Fibroblast of the conjunctiva (primary cell): ENCODE measurements at regions not wholly inside any gene's neighbourhood (a gene's known extent, or its start where the extent isn't known, plus 50 kb on each side); places are given as distances from the start of the nearest gene placed in this dataset.

Source experiments
- DNase-seq: peaks from one replicate; pipeline ENCODE4 v3.0.0-alpha.2; 2010; ENCODE audit warnings: low read depth

- DNase-seq: no peak
These were observed 475.6 kb upstream of the TNP1 start for GRCh38 chr2:217335341-217335966.

GRCh38 chr2:217334561-217334960 is 474.7 kb upstream of the TNP1 start:
- no peak for DNase-seq

- DNase-seq: no peak
These were observed 473.0 kb upstream of the TNP1 start for GRCh38 chr2:217332866-217333265.

GRCh38 chr2:217332417-217332791 is 472.5 kb upstream of the TNP1 start:
- DNase-seq: no peak

DNA sequence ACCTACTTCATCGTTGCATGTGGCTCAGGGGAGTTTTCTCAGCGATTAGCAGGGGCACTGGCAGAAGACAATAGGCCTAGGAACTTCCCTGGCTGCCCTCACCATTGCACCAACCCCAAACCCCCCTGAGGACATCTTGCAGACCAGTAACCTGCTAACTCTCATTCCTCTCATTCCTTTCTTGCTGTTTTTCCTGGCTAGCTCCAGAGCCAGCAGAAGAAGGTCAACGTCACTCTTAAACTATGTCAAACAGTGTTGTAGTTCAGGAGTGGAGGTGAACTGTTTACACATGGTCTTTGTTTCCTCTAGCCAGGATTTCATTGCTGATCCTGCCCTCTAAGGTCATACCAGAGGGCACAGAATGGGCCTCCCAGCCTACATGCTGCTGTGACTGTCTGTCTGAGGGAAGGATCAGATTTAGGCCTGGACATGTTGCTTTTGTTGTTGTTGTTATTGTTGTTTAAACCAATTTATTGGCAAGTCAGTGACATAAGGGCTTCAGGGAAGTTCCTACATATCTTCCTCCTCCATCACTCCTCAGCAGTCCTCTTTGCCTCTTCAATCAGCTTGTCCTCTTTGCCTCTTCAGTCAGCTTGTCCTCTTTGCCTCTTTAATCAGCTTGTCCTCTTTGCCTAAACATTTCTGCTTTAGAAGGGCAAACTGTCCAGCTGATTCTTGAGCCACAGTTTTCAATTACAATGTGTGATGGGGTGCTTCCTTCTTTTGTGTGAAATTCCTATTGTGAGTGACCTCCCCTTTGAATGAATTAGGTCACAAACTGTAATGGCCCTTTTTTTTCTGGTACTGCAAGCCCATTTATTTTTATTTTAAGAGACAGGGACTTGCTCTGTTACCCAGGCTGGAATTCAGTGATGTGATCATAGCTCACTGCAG is 471.9 kb upstream of the TNP1 start:
- peak; percentile 12 for DNase-seq

- DNase-seq: no peak
These were observed 470.8 kb upstream of the TNP1 start for GRCh38 chr2:217330647-217331046.

- no peak for DNase-seq
These were observed 469.2 kb upstream of the TNP1 start for GRCh38 chr2:217329023-217329431.

- no peak for DNase-seq
These were observed 468.7 kb upstream of the TNP1 start for GRCh38 chr2:217328622-217328978.

DNA sequence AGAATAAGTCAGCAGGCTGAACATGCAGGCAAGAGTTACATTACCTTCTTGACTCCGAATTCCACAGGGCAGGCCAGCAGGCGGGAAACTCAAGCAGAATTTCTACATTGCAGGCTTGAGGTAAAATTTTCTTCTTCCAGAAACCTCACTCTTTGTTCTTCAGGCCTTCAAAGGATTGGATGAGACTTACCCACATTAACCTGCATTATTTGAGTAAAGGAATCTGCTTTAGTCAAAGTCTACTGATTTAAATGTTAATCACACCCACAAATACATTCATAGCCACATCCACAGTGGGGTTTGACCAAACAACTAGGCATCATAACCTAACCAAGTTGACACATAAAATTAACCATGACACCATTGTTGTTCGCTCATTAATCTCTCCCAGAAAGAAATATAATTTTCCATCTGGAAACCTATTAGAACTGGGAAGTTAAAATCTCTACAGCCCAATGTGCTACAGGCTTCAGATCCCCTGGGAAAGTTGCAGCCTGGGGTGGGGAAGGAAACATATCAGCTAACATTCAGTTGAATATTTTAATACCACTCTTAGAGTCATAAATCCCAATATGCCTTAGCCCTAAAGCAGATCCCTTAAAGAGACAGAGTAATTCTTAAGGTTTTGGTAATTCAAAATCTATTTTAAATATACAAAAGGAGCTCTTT is 468.2 kb upstream of the TNP1 start:
- no peak for DNase-seq

- no peak for DNase-seq
These were observed 466.6 kb upstream of the TNP1 start for GRCh38 chr2:217326238-217327022.

GRCh38 chr2:217325816-217326215 is 466.0 kb upstream of the TNP1 start:
- no peak for DNase-seq

DNA sequence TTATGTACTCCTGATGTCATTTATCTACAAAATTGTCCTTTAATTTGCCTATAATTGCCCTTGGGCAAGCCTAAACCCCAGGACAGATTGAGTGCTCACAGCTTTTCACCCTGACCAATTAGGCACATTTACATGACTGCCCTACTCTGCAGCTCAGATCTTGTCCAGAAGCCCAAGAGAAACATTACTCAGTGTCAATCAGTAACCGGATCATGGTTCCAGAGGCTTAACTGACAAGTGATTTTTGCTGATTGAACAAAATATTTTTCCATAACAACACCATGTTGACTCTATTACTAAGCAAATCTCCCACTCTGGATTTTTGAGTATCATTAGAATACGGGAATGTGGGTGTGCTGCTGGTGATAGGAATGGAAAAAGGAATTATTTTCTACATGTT is 465.4 kb upstream of the TNP1 start:
- DNase-seq: no peak

GRCh38 chr2:217316743-217317142 is 456.9 kb upstream of the TNP1 start:
- no peak for DNase-seq

GRCh38 chr2:217314021-217314460 is 454.2 kb upstream of the TNP1 start:
- DNase-seq: no peak

DNA sequence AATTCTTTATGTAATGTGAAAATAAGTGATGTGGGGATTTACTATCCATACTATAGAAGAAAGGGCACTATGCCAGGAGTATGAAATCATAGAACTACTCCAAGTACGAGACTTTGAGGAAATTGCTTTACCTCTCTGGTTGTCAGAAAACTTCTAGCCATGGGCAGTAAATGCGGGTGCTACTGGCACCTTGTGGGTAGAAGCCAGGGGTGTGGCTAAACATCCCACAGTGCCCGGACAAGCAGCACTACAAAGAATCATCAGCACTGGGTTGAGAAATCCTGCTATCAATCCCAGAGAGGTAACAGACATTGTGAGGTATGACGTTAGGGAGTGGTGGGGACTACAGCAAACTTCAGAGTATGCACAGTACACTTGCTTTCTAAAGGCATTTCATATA is 453.5 kb upstream of the TNP1 start:
- no peak for DNase-seq

GRCh38 chr2:217309056-217309455 is 449.2 kb upstream of the TNP1 start:
- no peak for DNase-seq

DNA sequence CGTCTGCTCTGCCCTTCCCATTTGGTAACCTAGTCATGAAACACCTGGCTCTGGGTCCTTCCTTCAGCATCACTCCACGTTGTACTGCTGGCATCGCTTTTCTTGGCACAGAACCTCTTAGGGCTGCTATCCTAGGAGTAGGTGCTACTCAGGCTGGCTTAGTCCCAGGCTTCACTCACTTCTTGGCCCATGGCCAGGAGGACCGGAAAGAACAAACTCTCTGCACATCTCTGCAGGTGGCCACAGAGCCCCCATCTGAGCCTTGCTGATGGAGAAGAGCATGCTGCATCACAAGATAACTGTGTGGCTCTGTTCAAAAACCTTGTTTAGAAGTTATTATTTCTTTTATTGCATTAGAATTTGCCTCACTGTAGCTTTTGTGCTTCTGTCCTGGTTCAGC is 447.2 kb upstream of the TNP1 start:
- no peak for DNase-seq

- DNase-seq: no peak
These were observed 446.0 kb upstream of the TNP1 start for GRCh38 chr2:217305882-217306281.

DNA sequence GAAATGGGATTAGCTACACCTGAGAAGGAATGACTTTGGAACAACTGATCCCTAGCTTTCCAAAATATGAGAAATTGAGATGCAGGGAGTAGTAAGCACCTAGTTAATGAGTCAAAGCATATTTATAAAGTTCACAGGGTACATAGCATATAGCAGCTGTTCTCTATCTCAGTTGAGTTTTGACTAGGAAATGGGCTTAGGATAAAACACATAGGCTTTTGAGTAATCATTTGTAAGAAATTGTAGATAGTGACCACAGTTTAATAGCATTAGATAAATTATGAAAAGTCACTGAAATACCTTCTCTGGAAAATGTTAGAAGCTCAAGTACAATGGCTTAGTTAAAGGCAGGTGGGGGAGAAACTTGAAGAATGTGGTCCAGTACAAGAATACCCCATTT is 444.7 kb upstream of the TNP1 start:
- no peak for DNase-seq

DNA sequence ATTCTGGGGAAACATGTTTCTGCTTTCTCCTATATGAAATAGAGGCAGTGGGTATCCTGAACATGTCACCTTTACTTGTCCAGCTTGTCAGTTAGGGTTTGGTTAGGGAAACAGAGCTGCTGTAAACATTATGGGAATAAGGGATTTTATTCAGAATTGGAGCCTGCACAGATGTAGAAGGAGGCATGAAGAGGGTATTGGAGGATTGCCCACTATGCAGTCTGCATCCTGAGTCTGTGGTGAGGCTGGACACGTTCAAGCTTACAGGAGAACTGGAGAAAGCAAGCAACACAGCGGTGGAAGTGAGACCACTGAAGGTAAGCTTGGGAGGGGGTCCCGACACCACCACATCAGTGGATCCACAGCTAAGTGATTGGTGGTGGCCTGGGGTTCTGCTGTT is 443.0 kb upstream of the TNP1 start:
- DNase-seq: no peak

DNA sequence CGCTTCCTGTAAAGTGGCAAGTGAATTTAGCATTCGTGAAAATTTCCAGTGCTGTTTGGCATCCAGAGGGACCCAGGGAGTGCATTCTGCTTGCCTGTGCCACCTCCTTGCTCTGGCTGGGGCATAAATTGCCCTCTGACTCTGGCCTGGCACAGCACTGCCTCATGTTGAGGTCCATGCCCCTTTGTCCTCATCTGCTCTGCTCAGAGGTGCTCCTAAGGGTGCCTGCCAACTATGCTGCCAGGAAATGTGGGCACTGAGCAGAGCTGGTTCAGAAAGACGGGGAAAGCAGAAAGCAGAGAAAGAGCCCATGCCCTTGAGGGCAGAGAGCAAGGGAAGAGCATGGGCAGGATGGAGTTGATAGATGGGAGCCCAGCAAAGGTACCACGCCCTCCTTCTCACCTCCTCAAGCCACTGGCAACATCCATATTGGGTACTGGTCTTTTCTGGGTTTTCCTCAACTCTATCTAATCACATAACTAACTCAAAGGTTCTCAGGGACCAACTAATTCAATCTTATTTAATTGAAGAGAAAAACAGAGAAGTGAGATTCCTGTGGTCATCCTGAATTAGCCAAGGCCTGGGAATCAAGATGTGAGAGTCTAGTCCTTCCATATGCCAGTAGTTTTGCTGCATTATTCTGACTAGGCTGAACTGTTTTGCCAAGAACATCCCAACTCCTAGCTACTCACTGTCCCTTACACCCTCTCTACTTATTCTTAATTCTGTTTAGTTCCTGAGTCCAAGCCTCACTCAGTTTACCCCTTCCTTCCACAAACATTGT is 441.5 kb upstream of the TNP1 start:
- no peak for DNase-seq

DNA sequence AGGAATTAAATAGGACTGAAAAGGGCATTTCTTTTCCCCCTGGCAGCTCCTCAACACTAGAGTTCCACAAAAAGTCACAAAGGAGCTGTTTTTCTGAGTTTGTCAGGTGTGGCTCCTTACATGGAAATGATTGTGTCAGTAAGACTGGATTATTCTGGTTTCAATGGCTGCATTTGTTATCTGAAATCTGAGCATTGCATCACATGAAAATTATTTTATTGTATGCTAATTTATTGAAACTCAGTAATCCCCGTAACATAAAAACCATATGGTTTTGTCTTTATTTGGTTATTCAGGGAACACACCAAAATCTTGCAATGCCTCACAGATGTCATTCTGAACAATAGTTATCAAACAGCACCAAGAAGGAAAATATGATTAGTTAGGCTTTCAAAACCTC is 439.7 kb upstream of the TNP1 start:
- no peak for DNase-seq
